H1 (cell line): ENCODE measurements at regions not wholly inside any gene's neighbourhood (a gene's known extent, or its start where the extent isn't known, plus 50 kb on each side); places are given as distances from the start of the nearest gene placed in this dataset.

Experiments
- CTCF ChIA-PET: fragments of 300-600 bp; sonication (Branson Sonifier 250); formaldehyde crosslinking; loops from one replicate; lab custom pipeline; 2021; ENCODE audit not compliant: partially characterized antibody; lab: Charles Lee
- POLR2A ChIA-PET: fragments of 300-600 bp; sonication (Branson Sonifier 250); formaldehyde crosslinking; loops from one replicate; lab custom pipeline; 2021; ENCODE audit warnings: inconsistent platforms; ENCODE audit not compliant: partially characterized antibody; lab: Charles Lee
- DNase-seq, 2 experiments: peaks; one replicate each; pipeline versions ENCODE4 v3.0.0 to v3.0.0-alpha.2; 2010 to 2022; ENCODE audit warnings: low spot score in 2 of 2, low read depth in 1 of 2, mixed read lengths in 1 of 2
- FAIRE-seq: peaks from 2 replicates; lab custom pipeline; 2011; peaks lifted over from hg19 to GRCh38; lab: Jason Lieb, UNC
- H2AFZ ChIP-seq: 2 replicates; pipeline ENCODE4 v1.8.1; 2012; ENCODE audit warnings: low read length, inconsistent platforms
- H2AK5ac ChIP-seq: 2 replicates; pipeline ENCODE4 v1.6.1; 2013; ENCODE audit warnings: low read depth, low read length
- H2BK120ac ChIP-seq: replicated peaks from 2 replicates; pipeline ENCODE3; 2013; ENCODE audit warnings: low read depth, low read length, inconsistent platforms
- H2BK12ac ChIP-seq: 2 replicates; pipeline ENCODE4 v1.6.1; 2013; ENCODE audit warnings: low read depth, low read length
- H2BK15ac ChIP-seq: 2 replicates; pipeline ENCODE4 v1.6.1; 2013; ENCODE audit warnings: low read length
- H2BK20ac ChIP-seq: 2 replicates; pipeline ENCODE4 v1.6.1; 2013; ENCODE audit warnings: low read length
- H2BK5ac ChIP-seq: 2 replicates; pipeline ENCODE4 v1.6.1; 2013; ENCODE audit warnings: low read depth, low read length
- H3K14ac ChIP-seq: 2 replicates; pipeline ENCODE4 v1.6.1; 2013; ENCODE audit warnings: inconsistent platforms; ENCODE audit not compliant: insufficient read length
- H3K18ac ChIP-seq: 2 replicates; pipeline ENCODE4 v1.6.1; 2013; ENCODE audit warnings: low read length; ENCODE audit errors: extremely low read depth
- H3K23ac ChIP-seq: 2 replicates; pipeline ENCODE4 v1.6.1; 2013; ENCODE audit warnings: inconsistent platforms; ENCODE audit not compliant: insufficient read length
- H3K23me2 ChIP-seq: 2 replicates; pipeline ENCODE4 v1.6.1; 2013; ENCODE audit warnings: low read depth, low read length
- H3K27ac ChIP-seq: 2 replicates; pipeline ENCODE4 v1.6.1; 2011; ENCODE audit warnings: low read depth, low read length, inconsistent platforms
- H3K27me3 ChIP-seq, 4 experiments: replicated peaks in 1 of 4; 1 replicate in 1 of 4; 2 replicates in 3 of 4; pipeline versions ENCODE4 v1.6.1 to v1.8.1; 2011 to 2013; ENCODE audit warnings: low read length in 3 of 4, mild to moderate bottlenecking in 3 of 4, inconsistent platforms in 2 of 4, mixed read lengths in 2 of 4, moderate library complexity in 1 of 4; ENCODE audit not compliant: control insufficient read depth in 3 of 4, insufficient read depth in 3 of 4; ENCODE audit errors: extremely low read depth in 1 of 4
- H3K36me3 ChIP-seq, 4 experiments: 2 replicates each; pipeline versions ENCODE4 v1.6.1 to v1.8.1; 2011 to 2013; ENCODE audit warnings: mild to moderate bottlenecking in 4 of 4, low read length in 3 of 4, moderate library complexity in 2 of 4, control low read depth in 1 of 4, inconsistent platforms in 1 of 4; ENCODE audit not compliant: insufficient read depth in 4 of 4, control insufficient read depth in 2 of 4
- H3K4ac ChIP-seq: replicated peaks from 2 replicates; pipeline ENCODE3; 2013; ENCODE audit warnings: low read length, low read depth, mixed read lengths, inconsistent platforms; ENCODE audit not compliant: insufficient read length
- H3K4me1 ChIP-seq, 4 experiments: replicated peaks in 1 of 4; 1 replicate in 1 of 4; 2 replicates in 3 of 4; pipeline versions ENCODE4 v1.6.1 to v1.8.1; 2011 to 2013; ENCODE audit warnings: low read length in 3 of 4, inconsistent platforms in 2 of 4, mixed read lengths in 1 of 4; ENCODE audit not compliant: insufficient read depth in 4 of 4, control insufficient read depth in 3 of 4
- H3K4me2 ChIP-seq, 2 experiments: 2 replicates each; pipeline versions ENCODE4 v1.6.1 to v1.8.1; 2011 to 2013; ENCODE audit warnings: low read depth in 2 of 2, low read length in 2 of 2, control low read depth in 1 of 2, inconsistent platforms in 1 of 2, mild to moderate bottlenecking in 1 of 2; ENCODE audit not compliant: insufficient read depth in 1 of 2
- H3K4me3 ChIP-seq, 4 experiments: fragments of 200-600, 300-600 bp in 1 of 4; sonication (generic), shearing (Covaris generic), sonication (Bioruptor Twin) in 1 of 4; 2 replicates each; pipeline versions ENCODE4 v1.5.1 to v1.8.1; 2011 to 2016; ENCODE audit warnings: low read length in 4 of 4, low read depth in 3 of 4, control low read depth in 2 of 4, inconsistent platforms in 2 of 4, mild to moderate bottlenecking in 2 of 4, mixed read lengths in 1 of 4, moderate library complexity in 1 of 4; ENCODE audit not compliant: insufficient read depth in 2 of 4; ENCODE audit errors: extremely low read depth in 1 of 4
- H3K56ac ChIP-seq: replicated peaks from 2 replicates; pipeline ENCODE3; 2013; ENCODE audit warnings: low read depth, mild to moderate bottlenecking, mixed read lengths, low read length, inconsistent platforms; ENCODE audit not compliant: insufficient read length
- H3K79me1 ChIP-seq: 2 replicates; pipeline ENCODE4 v1.6.1; 2013; ENCODE audit warnings: low read depth, low read length, control low read depth
- H3K79me2 ChIP-seq, 2 experiments: 2 replicates each; pipeline versions ENCODE4 v1.6.1 to v1.8.1; 2012 to 2013; ENCODE audit warnings: low read length in 2 of 2, mild to moderate bottlenecking in 2 of 2, inconsistent platforms in 1 of 2; ENCODE audit not compliant: insufficient read depth in 2 of 2, control insufficient read depth in 1 of 2
- H3K9ac ChIP-seq, 4 experiments: replicated peaks in 1 of 4; 1 replicate in 1 of 4; 2 replicates in 3 of 4; pipeline versions ENCODE4 v1.6.1 to v1.8.1; 2011 to 2013; ENCODE audit warnings: low read depth in 3 of 4, low read length in 3 of 4, control low read depth in 2 of 4, mild to moderate bottlenecking in 2 of 4, moderate library complexity in 2 of 4, inconsistent platforms in 1 of 4; ENCODE audit errors: extremely low read depth in 1 of 4
- H3K9me3 ChIP-seq, 2 experiments: 2 replicates each; pipeline versions ENCODE4 v1.6.1 to v1.8.1; 2012 to 2013; ENCODE audit warnings: mild to moderate bottlenecking in 2 of 2, moderate library complexity in 2 of 2, control low read depth in 1 of 2, inconsistent platforms in 1 of 2, low read depth in 1 of 2, low read length in 1 of 2, mixed read lengths in 1 of 2; ENCODE audit not compliant: insufficient read depth in 2 of 2
- H4K20me1 ChIP-seq, 2 experiments: replicated peaks in 1 of 2; 2 replicates each; pipeline versions ENCODE3 to v1.8.1; 2011 to 2013; ENCODE audit warnings: inconsistent platforms in 2 of 2, low read length in 2 of 2, mild to moderate bottlenecking in 1 of 2; ENCODE audit not compliant: insufficient read depth in 2 of 2, control insufficient read depth in 1 of 2
- H4K5ac ChIP-seq: 2 replicates; pipeline ENCODE4 v1.6.1; 2013; ENCODE audit warnings: low read length, low read depth, mixed read lengths, inconsistent platforms; ENCODE audit not compliant: insufficient read length
- H4K8ac ChIP-seq: 2 replicates; pipeline ENCODE4 v1.8.0; 2013; ENCODE audit warnings: mild to moderate bottlenecking, moderate library complexity, low read length, inconsistent platforms; ENCODE audit not compliant: insufficient read depth; ENCODE audit errors: extremely low read depth
- H4K91ac ChIP-seq: replicated peaks from 2 replicates; pipeline ENCODE3; 2013; ENCODE audit warnings: low read length, mixed read lengths, inconsistent platforms; ENCODE audit not compliant: insufficient read length
- ASH2L ChIP-seq: fragments of 200-600, 300-600 bp; sonication (generic); IDR thresholded peaks from one replicate; pipeline ENCODE4 v1.7.1; 2017; ENCODE audit warnings: low read length
- CBX5 ChIP-seq: fragments of 300-800, 300-1000 bp; sonication (generic); IDR thresholded peaks from 2 replicates; pipeline ENCODE4 v1.7.1; 2016; ENCODE audit warnings: antibody characterized with exemption, low read length, low read depth
- CTCF ChIP-seq, 3 experiments: IDR thresholded peaks; 1 replicate in 2 of 3; 2 replicates in 1 of 3; pipeline versions ENCODE4 v1.5.1 to v1.6.1; 2011; ENCODE audit warnings: low read length in 3 of 3, mild to moderate bottlenecking in 3 of 3, inconsistent platforms in 2 of 3, low read depth in 1 of 3, moderate library complexity in 1 of 3; ENCODE audit not compliant: insufficient read depth in 1 of 3; ENCODE audit errors: control extremely low read depth in 1 of 3
- EGR1 ChIP-seq: IDR thresholded peaks from 2 replicates; pipeline ENCODE4 v1.6.1; 2011; ENCODE audit warnings: low read depth, low read length, borderline replicate concordance
- GTF2F1 ChIP-seq: IDR thresholded peaks from 2 replicates; pipeline ENCODE4 v1.6.1; 2012; ENCODE audit warnings: low read depth, low read length, improper control_type of control experiment, borderline replicate concordance
- JUN ChIP-seq: IDR thresholded peaks from 2 replicates; pipeline ENCODE4 v1.6.1; 2011; ENCODE audit warnings: low read depth, mild to moderate bottlenecking, improper control_type of control experiment, low read length
- NANOG ChIP-seq: IDR thresholded peaks from 2 replicates; pipeline ENCODE4 v1.6.1; 2011; ENCODE audit warnings: low read length, low read depth, mild to moderate bottlenecking, inconsistent platforms; ENCODE audit not compliant: insufficient read depth, poor library complexity, severe bottlenecking
- POU5F1 ChIP-seq: IDR thresholded peaks from 2 replicates; pipeline ENCODE4 v1.6.1; 2011; ENCODE audit warnings: low read depth, mild to moderate bottlenecking, low read length, moderate library complexity
- RFX5 ChIP-seq: IDR thresholded peaks from 2 replicates; pipeline ENCODE4 v1.6.1; 2011; ENCODE audit warnings: low read depth, low read length, improper control_type of control experiment, borderline replicate concordance
- SIN3A ChIP-seq, 2 experiments: IDR thresholded peaks in 1 of 2; conservative IDR thresholded peaks in 1 of 2; 2 replicates each; pipeline ENCODE4 v1.6.1; 2011 to 2012; ENCODE audit warnings: low read length in 2 of 2, improper control_type of control experiment in 1 of 2, low read depth in 1 of 2, mild to moderate bottlenecking in 1 of 2
- WGBS, 2 experiments: shearing (Covaris generic) in 1 of 2; methylation state at CpG; one replicate each; pipeline versions ENCODE4 v1.1.6 to v1.1.7; 2013 to 2015; ENCODE audit warnings: low lambda C conversion rate in 2 of 2, mixed read lengths in 2 of 2, inconsistent platforms in 1 of 2, low coverage in 1 of 2, missing lambda C conversion rate in 1 of 2; ENCODE audit not compliant: insufficient replicate concordance in 2 of 2, insufficient coverage in 1 of 2, insufficient read length in 1 of 2; ENCODE audit errors: extremely low coverage in 1 of 2, missing lambda C conversion rate in 1 of 2; 5-methylcytosine and 5-hydroxymethylcytosine counted together

- Histone ChIP-seq H3K4me1 (peaks cover 0 to 9% (median 4%) of the 10 kb centered on the region in 4 experiments; a peak in 4 of 7 replicates), H3K14ac (no peak overlapping the region), H2BK120ac (no peak overlapping the region), H3K79me1 (no peaks in the 10 kb centered on the region; the same call in 1 of the 2 replicates), H3K9ac (no peak overlapping the region), H3K36me3 (no peaks in the 10 kb centered on the region), H4K91ac (no peak overlapping the region), H4K8ac (no peak overlapping the region), H4K5ac (no peak overlapping the region), H2AFZ (no peak overlapping the region), H2BK15ac (no peak overlapping the region), H2BK12ac (no peak overlapping the region), H3K9me3 (no peaks in the 10 kb centered on the region), H3K56ac (no peak overlapping the region), H3K27me3 (no peaks in the 10 kb centered on the region), H3K23me2 (no peaks in the 10 kb centered on the region), H3K4me3 (no peak overlapping the region), H2AK5ac (no peak overlapping the region; the same call in 1 of the 2 replicates), H3K27ac (no peak overlapping the region), H2BK5ac (peak overlapping the region; percentile 67; the same call in 1 of the 2 replicates), H3K79me2 (no peaks in the 10 kb centered on the region), H3K4ac (no peak overlapping the region), H3K18ac (no peak overlapping the region), H2BK20ac (no peak overlapping the region), H3K4me2 (no peak overlapping the region), H4K20me1 (no peaks in the 10 kb centered on the region), H3K23ac (no peak overlapping the region)
- ChIA-PET POLR2A (no interaction called here), CTCF (interaction anchor here (0.6 to 1.8 kb wide), 2 partner anchors 29 to 791 kb away, joined by 3 to 5 read pairs; no protein-coding TSS in a partner anchor)
- WGBS, 2 experiments = 89% methylated on average over 16 of the region's 16 CpGs; no CpG with 5 or more reads in 1 of the 2 experiments
- no peak for FAIRE-seq
- DNase-seq = no peak
- TF ChIP-seq SIN3A (conservative IDR thresholded peaks at IDR 0.05 in 1 of 2, IDR thresholded peaks at IDR 0.05 in 1 of 2; ENCODE audit: low read depth in 1 of 2, low read length in 2 of 2) (no peak), POU5F1 (no peak), EGR1 (no peak), GTF2F1 (no peak), CTCF (IDR thresholded peaks at IDR 0.05; ENCODE audit: control extremely low read depth in 1 of 3, insufficient read depth in 1 of 3, low read depth in 1 of 3, low read length in 3 of 3) (no peak), RFX5 (no peak), ASH2L (no peak), NANOG (no peak), JUN (no peak), CBX5 (no peak)
These were observed 192.1 kb upstream of the KLF14 start for GRCh38 chr7:130926001-130926691.
